Endothelial cell of umbilical vein (primary cell): ENCODE measurements at regions not wholly inside any gene's neighbourhood (a gene's known extent, or its start where the extent isn't known, plus 50 kb on each side); places are given as distances from the start of the nearest gene placed in this dataset.

Experiments used
- BruUV-seq: library from RNA; stranded (reverse); fragments of 400-500 nt; replicated peaks from 2 replicates; lab custom pipeline; 2021; lab: Mats Ljungman, UMichigan
- CTCF ChIA-PET: fragments of 300-600, 350-600 bp; sonication (Branson Sonifier 250); formaldehyde crosslinking; loops from one replicate; lab custom pipeline; 2021; ENCODE audit warnings: antibody characterized with exemption, inconsistent platforms; lab: Charles Lee
- POLR2A ChIA-PET: fragments of 300-600, 350-600 bp; sonication (Branson Sonifier 250); formaldehyde crosslinking; loops from one replicate; lab custom pipeline; 2021; ENCODE audit warnings: antibody characterized with exemption, inconsistent platforms; lab: Charles Lee
- DNase-seq: peaks from one replicate; pipeline ENCODE4 v3.0.0-alpha.2; 2011; ENCODE audit warnings: low read depth, low spot score
- FAIRE-seq: peaks from 2 replicates; lab custom pipeline; 2011; peaks lifted over from hg19 to GRCh38; lab: Jason Lieb, UNC
- H2AFZ ChIP-seq: 2 replicates; pipeline ENCODE4 v1.6.0; 2012; ENCODE audit warnings: low read depth, low read length, control low read depth, inconsistent platforms
- H3K27ac ChIP-seq: 2 replicates; pipeline ENCODE4 v1.5.1; 2011; ENCODE audit warnings: low read depth, mild to moderate bottlenecking, control low read depth, low read length, moderate library complexity; ENCODE audit not compliant: insufficient read depth
- H3K27me3 ChIP-seq, 2 experiments: 2 replicates each; pipeline versions ENCODE4 v1.6.0 to v1.6.1; 2011; ENCODE audit warnings: low read length in 2 of 2, mixed read lengths in 1 of 2; ENCODE audit not compliant: control insufficient read depth in 2 of 2, insufficient read depth in 2 of 2
- H3K36me3 ChIP-seq, 2 experiments: 2 replicates in 1 of 2; 3 replicates in 1 of 2; pipeline ENCODE4 v1.5.1; 2011; ENCODE audit warnings: low read length in 2 of 2, mild to moderate bottlenecking in 1 of 2, moderate library complexity in 1 of 2; ENCODE audit not compliant: control insufficient read depth in 2 of 2, insufficient read depth in 2 of 2; ENCODE audit errors: extremely low read depth in 1 of 2
- H3K4me1 ChIP-seq: 3 replicates; pipeline ENCODE4 v1.5.1; 2011; ENCODE audit warnings: mild to moderate bottlenecking, low read length; ENCODE audit not compliant: control insufficient read depth, insufficient read depth; ENCODE audit errors: extremely low read depth
- H3K4me2 ChIP-seq: 2 replicates; pipeline ENCODE4 v1.6.1; 2011; ENCODE audit warnings: low read length, control low read depth, mixed read lengths; ENCODE audit not compliant: insufficient read depth
- H3K4me3 ChIP-seq, 3 experiments: fragments of 200-600 bp in 1 of 3; sonication (generic), shearing (Covaris generic) in 1 of 3; replicated peaks in 1 of 3; 2 replicates each; pipeline ENCODE4 v1.5.1; 2011 to 2016; ENCODE audit warnings: control low read depth in 3 of 3, low read length in 3 of 3, mild to moderate bottlenecking in 2 of 3, inconsistent platforms in 1 of 3, low read depth in 1 of 3, moderate library complexity in 1 of 3; ENCODE audit not compliant: insufficient read depth in 1 of 3
- H3K79me2 ChIP-seq: 2 replicates; pipeline ENCODE4 v1.6.0; 2012; ENCODE audit warnings: low read length, inconsistent platforms; ENCODE audit not compliant: control insufficient read depth, insufficient read depth
- H3K9ac ChIP-seq: replicated peaks from 2 replicates; pipeline ENCODE3; 2011; ENCODE audit warnings: low read length, control low read depth; ENCODE audit not compliant: insufficient read depth; ENCODE audit errors: extremely low read depth
- H3K9me1 ChIP-seq: replicated peaks from 3 replicates; pipeline ENCODE4 v1.6.0; 2011; ENCODE audit warnings: mild to moderate bottlenecking, low read length; ENCODE audit not compliant: control insufficient read depth, insufficient read depth; ENCODE audit errors: extremely low read depth
- H3K9me3 ChIP-seq: replicated peaks from 2 replicates; pipeline ENCODE4 v1.5.1; 2012; ENCODE audit warnings: low read length, inconsistent platforms; ENCODE audit not compliant: control insufficient read depth, insufficient read depth
- H4K20me1 ChIP-seq: replicated peaks from 2 replicates; pipeline ENCODE3; 2011; ENCODE audit warnings: mild to moderate bottlenecking, low read length; ENCODE audit not compliant: control insufficient read depth, insufficient read depth; ENCODE audit errors: extremely low read depth
- EZH2 ChIP-seq: IDR thresholded peaks from 2 replicates; pipeline ENCODE4 v1.6.1; 2012; ENCODE audit warnings: borderline replicate concordance, low read depth, mild to moderate bottlenecking, moderate library complexity, low read length, inconsistent platforms; ENCODE audit not compliant: severe bottlenecking
- FOS ChIP-seq: IDR thresholded peaks from 2 replicates; pipeline ENCODE4 v1.6.1; 2011; ENCODE audit warnings: mild to moderate bottlenecking, low read length, moderate library complexity, borderline replicate concordance; ENCODE audit not compliant: insufficient read depth
- GATA2 ChIP-seq: IDR thresholded peaks from 2 replicates; pipeline ENCODE4 v1.7.0; 2011; ENCODE audit warnings: low read depth, mild to moderate bottlenecking, moderate library complexity, mixed read lengths, low read length; ENCODE audit not compliant: insufficient read length, insufficient read depth
- JUN ChIP-seq: IDR thresholded peaks from 2 replicates; pipeline ENCODE4 v1.6.1; 2011; ENCODE audit warnings: borderline replicate concordance, low read depth; ENCODE audit not compliant: insufficient read length, insufficient read depth
- MAX ChIP-seq: IDR thresholded peaks from 2 replicates; pipeline ENCODE4 v1.6.1; 2011; ENCODE audit not compliant: insufficient read depth, insufficient read length
- MYC ChIP-seq: IDR thresholded peaks from one replicate; pipeline ENCODE4 v1.6.1; 2011; ENCODE audit warnings: mild to moderate bottlenecking, low read depth, low read length
- POLR2A ChIP-seq: IDR thresholded peaks from 2 replicates; pipeline ENCODE4 v1.6.1; 2012; ENCODE audit warnings: low read depth, mild to moderate bottlenecking, control low read depth, low read length
- POLR2AphosphoS5 ChIP-seq: IDR thresholded peaks from 2 replicates; pipeline ENCODE4 v1.6.1; 2012; ENCODE audit warnings: low read depth, mild to moderate bottlenecking, control low read depth, low read length, moderate library complexity; ENCODE audit not compliant: insufficient read depth
- dilution Hi-C: fragments of 300-500 bp; cut with MboI; formaldehyde crosslinking; loops from one replicate; pipeline ENCODE4 v1.15.0; 2019; ENCODE audit warnings: low sequenced_read_pairs; ENCODE audit not compliant: extremely low pct_ligation_motif_present
- intact Hi-C: fragments of 100-400 bp; cut with micrococcal nuclease; formaldehyde crosslinking; loops from one replicate; pipeline ENCODE4 v1.10.0; 2022
- TF ChIP-seq, protein P1 (sequence below), 2 donors: IDR thresholded peaks; 1 replicate in 1 of 2; 2 replicates in 1 of 2; pipeline ENCODE4 v1.5.1; 2011; ENCODE audit warnings: low read length in 2 of 2, mild to moderate bottlenecking in 2 of 2, moderate library complexity in 2 of 2, control low read depth in 1 of 2, inconsistent platforms in 1 of 2, low read depth in 1 of 2; ENCODE audit not compliant: insufficient read depth in 1 of 2; ENCODE audit errors: extremely low read depth in 1 of 2

- H3K36me3 ChIP-seq: no peaks in the 10 kb centered on the region
- H3K9me3 ChIP-seq: no peaks in the 10 kb centered on the region
- no peak overlapping the region for H3K4me3 ChIP-seq
- no peaks in the 10 kb centered on the region for H3K79me2 ChIP-seq
- TF ChIP-seq, protein P1, sequence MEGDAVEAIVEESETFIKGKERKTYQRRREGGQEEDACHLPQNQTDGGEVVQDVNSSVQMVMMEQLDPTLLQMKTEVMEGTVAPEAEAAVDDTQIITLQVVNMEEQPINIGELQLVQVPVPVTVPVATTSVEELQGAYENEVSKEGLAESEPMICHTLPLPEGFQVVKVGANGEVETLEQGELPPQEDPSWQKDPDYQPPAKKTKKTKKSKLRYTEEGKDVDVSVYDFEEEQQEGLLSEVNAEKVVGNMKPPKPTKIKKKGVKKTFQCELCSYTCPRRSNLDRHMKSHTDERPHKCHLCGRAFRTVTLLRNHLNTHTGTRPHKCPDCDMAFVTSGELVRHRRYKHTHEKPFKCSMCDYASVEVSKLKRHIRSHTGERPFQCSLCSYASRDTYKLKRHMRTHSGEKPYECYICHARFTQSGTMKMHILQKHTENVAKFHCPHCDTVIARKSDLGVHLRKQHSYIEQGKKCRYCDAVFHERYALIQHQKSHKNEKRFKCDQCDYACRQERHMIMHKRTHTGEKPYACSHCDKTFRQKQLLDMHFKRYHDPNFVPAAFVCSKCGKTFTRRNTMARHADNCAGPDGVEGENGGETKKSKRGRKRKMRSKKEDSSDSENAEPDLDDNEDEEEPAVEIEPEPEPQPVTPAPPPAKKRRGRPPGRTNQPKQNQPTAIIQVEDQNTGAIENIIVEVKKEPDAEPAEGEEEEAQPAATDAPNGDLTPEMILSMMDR (IDR thresholded peaks at IDR 0.05; ENCODE audit: extremely low read depth in 1 of 2, insufficient read depth in 1 of 2, low read depth in 1 of 2, low read length in 2 of 2): no peak
- TF ChIP-seq POLR2AphosphoS5 (no peak), FOS (no peak), POLR2A (no peak), JUN (no peak)
- H3K9me1 ChIP-seq: no peaks in the 10 kb centered on the region
- H2AFZ ChIP-seq: no peak overlapping the region
- no peaks in the 10 kb centered on the region for H4K20me1 ChIP-seq
- no peak overlapping the region for H3K4me2 ChIP-seq
- FAIRE-seq: no peak
- H3K27me3 ChIP-seq: no peaks in the 10 kb centered on the region
- no peak overlapping the region for H3K27ac ChIP-seq
- intact Hi-C loops: no loop called here
- DNase-seq: no peak
- dilution Hi-C loops: no loop called here
- no TSS peak for BruUV-seq
- ChIA-PET POLR2A (no interaction called here), CTCF (no interaction called here)
- no peak overlapping the region for H3K9ac ChIP-seq
- no peaks in the 10 kb centered on the region for H3K4me1 ChIP-seq
Measured at GRCh38 chr1:118636004-118636403, 352.1 kb downstream of the TBX15 start.

DNA sequence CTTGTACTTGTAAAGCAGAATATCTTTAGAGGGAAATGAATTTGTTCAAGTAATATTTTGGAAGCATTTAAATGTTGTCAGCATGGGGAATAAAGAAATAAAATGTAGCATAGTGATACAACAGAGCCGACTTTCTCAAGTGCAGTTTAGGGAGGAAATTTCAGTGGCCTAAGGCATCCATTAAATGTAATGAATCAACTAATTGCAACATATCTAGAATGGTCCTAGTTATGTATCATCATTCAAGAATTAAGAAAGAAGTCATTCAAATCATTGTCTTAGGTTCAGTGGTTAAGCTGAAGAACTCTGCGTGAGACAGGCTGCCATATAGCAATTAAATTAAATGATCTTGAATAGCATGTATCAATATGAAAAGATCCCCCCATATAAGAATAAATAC is 360.7 kb downstream of the TBX15 start:
- POLR2A ChIA-PET: no interaction called here
- FAIRE-seq: no peak
- BruUV-seq: no TSS peak
- no peaks in the 10 kb centered on the region for H3K9me1 ChIP-seq
- no peaks in the 10 kb centered on the region for H3K4me1 ChIP-seq
- dilution Hi-C loops (no loop called here), intact Hi-C loops (no loop called here)
- no peak overlapping the region for H3K4me3 ChIP-seq
- H3K36me3 ChIP-seq: no peaks in the 10 kb centered on the region
- no peak overlapping the region for H3K4me2 ChIP-seq
- H3K9me3 ChIP-seq: peaks cover 2% of the 10 kb centered on the region
- H3K9ac ChIP-seq: no peak overlapping the region
- CTCF ChIA-PET: no interaction called here
- no peak for TF ChIP-seq POLR2AphosphoS5
- TF ChIP-seq FOS: no peak
- TF ChIP-seq MYC: no peak
- no peak for TF ChIP-seq GATA2
- TF ChIP-seq, protein P1 (IDR thresholded peaks at IDR 0.05; ENCODE audit: extremely low read depth in 1 of 2, insufficient read depth in 1 of 2, low read depth in 1 of 2, low read length in 2 of 2): no peak
- TF ChIP-seq JUN: no peak
- TF ChIP-seq MAX: no peak
- TF ChIP-seq POLR2A: no peak
- TF ChIP-seq EZH2: no peak
- no peak for DNase-seq
- H3K27ac ChIP-seq: no peak overlapping the region
- no peaks in the 10 kb centered on the region for H4K20me1 ChIP-seq
- H3K79me2 ChIP-seq: no peaks in the 10 kb centered on the region
- H2AFZ ChIP-seq: no peak overlapping the region
- H3K27me3 ChIP-seq: no peaks in the 10 kb centered on the region
